Testis (tissue), 2 donors: ENCODE measurements at regions not wholly inside any gene's neighbourhood (a gene's known extent, or its start where the extent isn't known, plus 50 kb on each side); places are given as distances from the start of the nearest gene placed in this dataset.

Experiments
- DNase-seq: peaks from one replicate; pipeline ENCODE4 v3.0.0-alpha.2; 2019
- H3K27ac ChIP-seq, 2 donors: fragments of 200-600 bp; sonication (generic); one replicate each; pipeline ENCODE4 v1.5.1; 2019
- H3K27me3 ChIP-seq: fragments of 200-600 bp; sonication (generic); one replicate; pipeline ENCODE4 v1.5.1; 2019
- H3K36me3 ChIP-seq: fragments of 200-600 bp; sonication (generic); one replicate; pipeline ENCODE4 v1.5.1; 2017; ENCODE audit warnings: low read depth; ENCODE audit errors: missing control alignments
- H3K4me1 ChIP-seq: fragments of 200-600 bp; sonication (generic); one replicate; pipeline ENCODE4 v1.5.1; 2019
- H3K4me3 ChIP-seq, 2 donors: fragments of 200-600 bp; sonication (generic); one replicate each; pipeline ENCODE4 v1.5.1; 2017 to 2019
- H3K9me3 ChIP-seq: fragments of 200-600 bp; sonication (generic); one replicate; pipeline ENCODE4 v1.5.1; 2017
- CTCF ChIP-seq, 3 experiments: fragments of 450-650 bp in 2 of 3; fragments of 200-600 bp in 1 of 3; sonication (generic) in 1 of 3; IDR thresholded peaks; one replicate each; pipeline ENCODE4 v1.5.1; 2016 to 2019; ENCODE audit warnings: antibody characterized with exemption in 3 of 3, mild to moderate bottlenecking in 2 of 3, moderate library complexity in 1 of 3
- POLR2A ChIP-seq: fragments of 450-650 bp; IDR thresholded peaks from one replicate; pipeline ENCODE4 v1.6.1; 2017; ENCODE audit warnings: antibody characterized with exemption, mild to moderate bottlenecking, moderate library complexity
- WGBS, 2 donors: methylation state at CpG; one replicate each; pipeline ENCODE4 v1.1.5; 2018; 5-methylcytosine and 5-hydroxymethylcytosine counted together
- intact Hi-C: fragments of 100-400 bp; cut with DNase I; formaldehyde crosslinking; loops from one replicate; pipeline ENCODE4 v1.15.1; 2023; ENCODE audit warnings: low total_unique reads

- no peak for TF ChIP-seq POLR2A
- TF ChIP-seq CTCF (IDR thresholded peaks at IDR 0.05) = no peak
- Histone ChIP-seq H3K9me3 (no peaks in the 10 kb centered on the region), H3K4me3 (no peak overlapping the region), H3K4me1 (no peaks in the 10 kb centered on the region), H3K27ac (no peak overlapping the region), H3K27me3 (no peaks in the 10 kb centered on the region), H3K36me3 (no peaks in the 10 kb centered on the region)
- intact Hi-C loops = no loop called here
- DNase-seq = no peak
- WGBS, 2 donors = 77 to 78% methylated on average over 6 of the region's 6 CpGs
Observed at GRCh38 chr10:6729071-6729774, 149.1 kb upstream of the PRKCQ start.

- WGBS, 2 donors = 75 to 90% methylated on average over 3 of the region's 3 CpGs
- H3K4me3 ChIP-seq = no peak overlapping the region
- no peak for TF ChIP-seq POLR2A
- no peak for TF ChIP-seq CTCF (IDR thresholded peaks at IDR 0.05)
- DNase-seq = no peak
- no peaks in the 10 kb centered on the region for H3K27me3 ChIP-seq
- H3K36me3 ChIP-seq = no peaks in the 10 kb centered on the region
- H3K4me1 ChIP-seq = no peaks in the 10 kb centered on the region
- no peak overlapping the region for H3K27ac ChIP-seq
- no peaks in the 10 kb centered on the region for H3K9me3 ChIP-seq
- intact Hi-C loops = no loop called here
Observed at GRCh38 chr10:6726924-6727323, 146.8 kb upstream of the PRKCQ start.

DNA sequence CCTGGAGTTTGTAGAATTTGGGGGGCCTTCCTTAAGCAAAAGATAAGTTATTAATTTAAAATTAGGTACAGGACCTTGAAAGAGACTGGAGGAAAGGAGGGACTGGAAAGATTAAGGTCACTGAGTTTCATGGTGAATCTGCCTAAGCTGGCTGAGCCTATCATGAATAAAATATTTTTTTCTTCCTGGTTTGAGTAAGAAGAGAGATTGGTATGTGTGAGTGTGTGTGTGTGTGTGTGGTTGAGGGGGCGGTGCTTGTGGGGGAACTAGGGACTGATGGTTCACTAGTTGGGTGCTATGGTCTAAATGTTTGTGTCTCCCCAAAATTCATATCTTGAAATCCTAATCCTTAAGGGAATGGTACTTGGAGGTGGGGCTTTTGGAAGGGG, 142.5 kb upstream of the PRKCQ start:
- Histone ChIP-seq H3K27ac (no peak overlapping the region), H3K9me3 (no peaks in the 10 kb centered on the region), H3K27me3 (no peaks in the 10 kb centered on the region), H3K4me1 (no peaks in the 10 kb centered on the region), H3K4me3 (no peak overlapping the region), H3K36me3 (no peaks in the 10 kb centered on the region)
- DNase-seq = no peak
- intact Hi-C loops = no loop called here
- WGBS, 2 donors = 79 to 88% methylated on average over 1 of the region's 1 CpG
- TF ChIP-seq POLR2A = no peak
- no peak for TF ChIP-seq CTCF (IDR thresholded peaks at IDR 0.05)

DNA sequence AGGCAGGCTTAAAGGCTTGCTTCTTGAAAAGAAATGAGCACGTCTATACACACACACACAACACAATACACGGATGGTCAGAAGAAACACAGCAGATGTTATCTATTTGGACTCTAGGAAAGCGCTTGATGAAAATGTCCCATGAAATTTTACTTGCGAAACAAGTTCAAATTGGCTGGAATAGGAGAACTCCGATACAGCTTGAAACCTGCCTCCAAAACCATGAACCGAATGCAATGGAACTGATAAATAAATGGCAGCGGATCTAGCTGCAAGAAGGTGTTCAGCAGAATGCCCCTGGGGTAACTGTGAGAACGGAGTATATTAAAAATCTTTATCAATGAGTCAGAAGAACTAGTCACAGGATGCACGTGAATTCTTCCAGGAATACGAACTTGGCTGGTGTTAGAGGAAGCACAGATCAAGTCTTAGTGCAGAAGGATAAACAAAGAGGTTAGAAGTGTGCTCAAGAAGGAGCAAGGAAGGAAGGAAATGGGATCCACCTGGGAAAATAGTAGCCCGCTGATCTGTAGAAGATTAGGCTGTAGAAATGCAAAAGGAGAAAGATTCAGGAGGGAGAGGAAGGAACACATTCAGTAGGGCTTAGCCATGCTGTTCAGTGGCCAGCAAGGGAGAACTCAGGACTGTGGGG, 142.0 kb upstream of the PRKCQ start:
- Histone ChIP-seq H3K9me3 (no peaks in the 10 kb centered on the region), H3K27ac (no peak overlapping the region), H3K36me3 (no peaks in the 10 kb centered on the region), H3K4me3 (no peak overlapping the region), H3K4me1 (no peaks in the 10 kb centered on the region), H3K27me3 (no peaks in the 10 kb centered on the region)
- intact Hi-C loops = no loop called here
- no peak for TF ChIP-seq CTCF (IDR thresholded peaks at IDR 0.05)
- no peak for TF ChIP-seq POLR2A
- 50 to 60% methylated on average over 11 of the region's 11 CpGs for WGBS, 2 donors
- DNase-seq = no peak

DNA sequence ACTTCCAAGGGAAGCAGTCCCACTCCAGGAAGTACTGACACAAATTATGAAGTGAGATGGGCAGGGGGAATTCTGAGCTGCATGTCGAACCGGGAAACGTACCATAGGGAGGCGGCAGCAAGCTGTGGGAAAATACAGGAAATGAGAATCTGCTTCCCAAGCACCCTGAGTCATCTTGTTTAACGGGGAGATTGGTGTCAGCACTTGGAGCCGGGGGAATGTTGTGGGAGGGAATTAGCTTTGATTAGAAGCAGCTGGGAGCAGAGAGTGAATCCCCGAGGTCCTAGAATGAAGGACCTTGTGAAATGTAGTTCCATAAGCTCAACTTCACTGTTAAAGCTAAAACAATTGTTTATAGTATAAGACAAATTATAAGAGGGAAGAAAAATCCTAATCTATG, 141.4 kb upstream of the PRKCQ start:
- Histone ChIP-seq H3K27ac (no peak overlapping the region), H3K4me1 (no peaks in the 10 kb centered on the region), H3K36me3 (no peaks in the 10 kb centered on the region), H3K4me3 (no peak overlapping the region), H3K9me3 (no peaks in the 10 kb centered on the region), H3K27me3 (no peaks in the 10 kb centered on the region)
- TF ChIP-seq CTCF (IDR thresholded peaks at IDR 0.05) = no peak
- no peak for TF ChIP-seq POLR2A
- 26% methylated on average over 7 of the region's 7 CpGs for WGBS, 2 donors
- intact Hi-C loops = no loop called here
- DNase-seq = no peak
